Keratinocyte (primary cell): ENCODE measurements at regions not wholly inside any gene's neighbourhood (a gene's known extent, or its start where the extent isn't known, plus 50 kb on each side); places are given as distances from the start of the nearest gene placed in this dataset.

Experiments used
- DNase-seq: peaks from one replicate; pipeline ENCODE4 v3.0.0-alpha.2; 2011; ENCODE audit warnings: low read depth, missing footprints, low spot score
- FAIRE-seq: peaks from 2 replicates; lab custom pipeline; 2011; peaks lifted over from hg19 to GRCh38; lab: Jason Lieb, UNC
- H2AFZ ChIP-seq: 2 replicates; pipeline ENCODE4 v1.6.0; 2012; ENCODE audit warnings: low read length, control low read depth, inconsistent platforms; ENCODE audit not compliant: control insufficient read depth
- H3K27ac ChIP-seq: 2 replicates; pipeline ENCODE4 v1.5.1; 2011; ENCODE audit warnings: low read length; ENCODE audit not compliant: control insufficient read depth, insufficient read depth
- H3K27me3 ChIP-seq: 3 replicates; pipeline ENCODE4 v1.6.0; 2011; ENCODE audit warnings: low read length; ENCODE audit not compliant: control insufficient read depth, insufficient read depth; ENCODE audit errors: extremely low read depth
- H3K36me3 ChIP-seq, 2 experiments: 2 replicates in 1 of 2; 3 replicates in 1 of 2; pipeline ENCODE4 v1.5.1; 2011; ENCODE audit warnings: low read length in 2 of 2, mild to moderate bottlenecking in 1 of 2; ENCODE audit not compliant: control insufficient read depth in 2 of 2, insufficient read depth in 2 of 2; ENCODE audit errors: extremely low read depth in 1 of 2
- H3K4me1 ChIP-seq: 3 replicates; pipeline ENCODE4 v1.5.1; 2011; ENCODE audit warnings: low read length; ENCODE audit not compliant: control insufficient read depth, insufficient read depth; ENCODE audit errors: extremely low read depth
- H3K4me2 ChIP-seq: 3 replicates; pipeline ENCODE4 v1.6.0; 2011; ENCODE audit warnings: low read depth, low read length; ENCODE audit not compliant: control insufficient read depth, insufficient read depth; ENCODE audit errors: extremely low read depth
- H3K4me3 ChIP-seq, 3 experiments: fragments of 200-600 bp in 1 of 3; sonication (generic) in 1 of 3; 2 replicates in 2 of 3; 3 replicates in 1 of 3; pipeline ENCODE4 v1.5.1; 2011 to 2016; ENCODE audit warnings: low read length in 3 of 3, mild to moderate bottlenecking in 3 of 3, control low read depth in 2 of 3, inconsistent platforms in 1 of 3, low read depth in 1 of 3, mixed read lengths in 1 of 3, mixed run types in 1 of 3, moderate library complexity in 1 of 3; ENCODE audit not compliant: control insufficient read depth in 2 of 3, insufficient read depth in 2 of 3; ENCODE audit errors: extremely low read depth in 1 of 3
- H3K79me2 ChIP-seq: 2 replicates; pipeline ENCODE4 v1.6.0; 2012; ENCODE audit warnings: low read length; ENCODE audit not compliant: control insufficient read depth, insufficient read depth
- H3K9ac ChIP-seq: 3 replicates; pipeline ENCODE4 v1.6.0; 2011; ENCODE audit warnings: low read length; ENCODE audit not compliant: control insufficient read depth, insufficient read depth; ENCODE audit errors: extremely low read depth
- H3K9me1 ChIP-seq: 3 replicates; pipeline ENCODE4 v1.6.0; 2011; ENCODE audit warnings: low read length; ENCODE audit not compliant: control insufficient read depth, insufficient read depth; ENCODE audit errors: extremely low read depth
- H3K9me3 ChIP-seq: 2 replicates; pipeline ENCODE4 v1.5.1; 2012; ENCODE audit warnings: low read depth, low read length; ENCODE audit not compliant: control insufficient read depth
- H4K20me1 ChIP-seq: 3 replicates; pipeline ENCODE4 v1.6.0; 2011; ENCODE audit warnings: low read length; ENCODE audit not compliant: control insufficient read depth, insufficient read depth; ENCODE audit errors: extremely low read depth
- CTCF ChIP-seq, 3 experiments: IDR thresholded peaks in 1 of 3; conservative IDR thresholded peaks in 1 of 3; optimal IDR thresholded peaks in 1 of 3; 2 replicates in 2 of 3; 3 replicates in 1 of 3; pipeline versions ENCODE3 to v1.5.1; 2011; ENCODE audit warnings: low read length in 3 of 3, mild to moderate bottlenecking in 3 of 3, moderate library complexity in 2 of 3, control low read depth in 1 of 3, inconsistent platforms in 1 of 3; ENCODE audit not compliant: insufficient read depth in 2 of 3; ENCODE audit errors: extremely low read depth in 1 of 3
- EZH2 ChIP-seq: IDR thresholded peaks from one replicate; pipeline ENCODE4 v1.6.1; 2012; ENCODE audit warnings: inconsistent platforms, mild to moderate bottlenecking, low read length, moderate library complexity
- dilution Hi-C: fragments of 300-500 bp; cut with MboI; formaldehyde crosslinking; loops from one replicate; pipeline ENCODE4 v1.7.0; 2020; ENCODE audit warnings: low sequenced_read_pairs; ENCODE audit not compliant: extremely low pct_ligation_motif_present

- dilution Hi-C loops = no loop called here
- Histone ChIP-seq H3K36me3 (no peaks in the 10 kb centered on the region), H3K4me3 (no peak overlapping the region), H3K27ac (no peak overlapping the region), H4K20me1 (no peaks in the 10 kb centered on the region), H3K9ac (no peak overlapping the region), H2AFZ (no peak overlapping the region), H3K9me1 (no peaks in the 10 kb centered on the region), H3K27me3 (peaks cover 9% of the 10 kb centered on the region), H3K4me1 (peaks cover 7% of the 10 kb centered on the region), H3K4me2 (no peak overlapping the region), H3K9me3 (no peaks in the 10 kb centered on the region), H3K79me2 (no peaks in the 10 kb centered on the region)
- DNase-seq = no peak
- no peak for FAIRE-seq
- TF ChIP-seq CTCF (optimal IDR thresholded peaks at IDR 0.05 in 1 of 3, IDR thresholded peaks at IDR 0.05 in 1 of 3, conservative IDR thresholded peaks at IDR 0.05 in 1 of 3; ENCODE audit: extremely low read depth in 1 of 3, insufficient read depth in 2 of 3, low read length in 3 of 3) (no peak), EZH2 (no peak)
Observed at GRCh38 chr6:168950858-168951214, 302.8 kb downstream of the THBS2 start.

- DNase-seq (no peak), FAIRE-seq (peak; percentile 82)
- H2AFZ ChIP-seq = no peak overlapping the region
- no peaks in the 10 kb centered on the region for H3K79me2 ChIP-seq
- no peak overlapping the region for H3K27ac ChIP-seq
- no peaks in the 10 kb centered on the region for H3K36me3 ChIP-seq
- no peaks in the 10 kb centered on the region for H3K9me1 ChIP-seq
- TF ChIP-seq CTCF (optimal IDR thresholded peaks at IDR 0.05 in 1 of 3, IDR thresholded peaks at IDR 0.05 in 1 of 3, conservative IDR thresholded peaks at IDR 0.05 in 1 of 3; ENCODE audit: extremely low read depth in 1 of 3, insufficient read depth in 2 of 3, low read length in 3 of 3) (no peak), EZH2 (no peak)
- H3K9ac ChIP-seq = no peak overlapping the region
- no peak overlapping the region for H3K4me3 ChIP-seq
- no peak overlapping the region for H3K4me2 ChIP-seq
- dilution Hi-C loops = no loop called here
- H4K20me1 ChIP-seq = no peaks in the 10 kb centered on the region
- peaks cover 7% of the 10 kb centered on the region for H3K4me1 ChIP-seq
- H3K9me3 ChIP-seq = no peaks in the 10 kb centered on the region
- peaks cover 9% of the 10 kb centered on the region for H3K27me3 ChIP-seq
Observed at GRCh38 chr6:168949981-168950857, 303.4 kb downstream of the THBS2 start.
